ENCODE measurements at regions not wholly inside any gene's neighbourhood (a gene's known extent, or its start where the extent isn't known, plus 50 kb on each side); places are given as distances from the start of the nearest gene placed in this dataset.
A peak's percentile ranks its signal among the peaks of the same experiment; 100 is the strongest.

DNA sequence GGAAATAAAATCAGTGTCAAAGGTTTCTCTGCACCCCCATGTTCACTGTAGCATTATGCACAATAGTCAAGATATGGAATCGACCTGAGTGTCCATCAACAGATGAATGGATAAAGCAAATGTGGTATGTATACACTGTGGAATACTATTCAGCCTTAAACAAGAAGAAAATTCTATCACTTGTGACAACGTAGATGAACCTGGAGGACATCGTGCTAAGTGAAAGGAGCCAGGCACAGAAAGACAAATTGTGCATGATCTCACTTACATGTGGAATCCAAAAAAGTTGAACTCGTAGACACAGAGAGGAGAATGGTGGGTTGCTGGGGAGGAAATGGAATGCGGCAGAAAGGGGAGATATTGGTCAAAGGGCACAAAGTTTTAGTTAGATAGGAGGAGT is 136.3 kb upstream of the ESR1 start:
- POLR2A ChIA-PET (ENCODE audit: low non-redundant PET): no interaction called here
- CTCF ChIA-PET: no interaction called here
- no peak for DNase-seq (ENCODE audit: low spot score)
- TF ChIP-seq, protein P1, sequence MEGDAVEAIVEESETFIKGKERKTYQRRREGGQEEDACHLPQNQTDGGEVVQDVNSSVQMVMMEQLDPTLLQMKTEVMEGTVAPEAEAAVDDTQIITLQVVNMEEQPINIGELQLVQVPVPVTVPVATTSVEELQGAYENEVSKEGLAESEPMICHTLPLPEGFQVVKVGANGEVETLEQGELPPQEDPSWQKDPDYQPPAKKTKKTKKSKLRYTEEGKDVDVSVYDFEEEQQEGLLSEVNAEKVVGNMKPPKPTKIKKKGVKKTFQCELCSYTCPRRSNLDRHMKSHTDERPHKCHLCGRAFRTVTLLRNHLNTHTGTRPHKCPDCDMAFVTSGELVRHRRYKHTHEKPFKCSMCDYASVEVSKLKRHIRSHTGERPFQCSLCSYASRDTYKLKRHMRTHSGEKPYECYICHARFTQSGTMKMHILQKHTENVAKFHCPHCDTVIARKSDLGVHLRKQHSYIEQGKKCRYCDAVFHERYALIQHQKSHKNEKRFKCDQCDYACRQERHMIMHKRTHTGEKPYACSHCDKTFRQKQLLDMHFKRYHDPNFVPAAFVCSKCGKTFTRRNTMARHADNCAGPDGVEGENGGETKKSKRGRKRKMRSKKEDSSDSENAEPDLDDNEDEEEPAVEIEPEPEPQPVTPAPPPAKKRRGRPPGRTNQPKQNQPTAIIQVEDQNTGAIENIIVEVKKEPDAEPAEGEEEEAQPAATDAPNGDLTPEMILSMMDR (conservative IDR thresholded peaks at IDR 0.05; ENCODE audit: low read depth): no peak
- H3K27ac ChIP-seq: no peak overlapping the region

DNA sequence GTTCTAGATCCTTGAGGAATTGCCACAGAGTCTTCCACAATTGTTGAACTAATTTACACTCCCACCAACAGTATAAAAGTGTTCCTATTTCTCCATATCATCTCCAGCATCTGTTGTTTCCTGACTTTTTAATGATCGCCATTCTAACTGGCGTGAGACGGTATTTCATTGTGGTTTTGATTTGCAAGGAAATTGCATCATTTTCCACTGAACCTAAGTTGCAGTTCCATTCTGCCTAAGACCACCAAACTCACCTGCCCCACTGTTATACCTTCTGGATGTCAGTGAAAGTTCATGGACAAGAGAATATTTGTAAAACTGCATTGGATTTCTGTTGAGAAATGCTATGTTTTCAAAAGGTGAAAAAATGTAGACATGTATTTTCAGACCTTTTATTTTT is 132.9 kb upstream of the ESR1 start:
- CTCF ChIA-PET: interaction anchor here (0.7 to 0.8 kb wide), 2 partner anchors 88 to 161 kb away, joined by 4 to 5 read pairs; no protein-coding TSS in a partner anchor
- DNase-seq (ENCODE audit: low spot score): no peak
- TF ChIP-seq, protein P1 (conservative IDR thresholded peaks at IDR 0.05; ENCODE audit: low read depth): no peak
- H3K27ac ChIP-seq: no peak overlapping the region
- POLR2A ChIA-PET (ENCODE audit: low non-redundant PET): interaction anchor here (0.5 kb wide), 1 partner anchor 225 kb away, joined by 5 read pairs; no protein-coding TSS in a partner anchor

DNA sequence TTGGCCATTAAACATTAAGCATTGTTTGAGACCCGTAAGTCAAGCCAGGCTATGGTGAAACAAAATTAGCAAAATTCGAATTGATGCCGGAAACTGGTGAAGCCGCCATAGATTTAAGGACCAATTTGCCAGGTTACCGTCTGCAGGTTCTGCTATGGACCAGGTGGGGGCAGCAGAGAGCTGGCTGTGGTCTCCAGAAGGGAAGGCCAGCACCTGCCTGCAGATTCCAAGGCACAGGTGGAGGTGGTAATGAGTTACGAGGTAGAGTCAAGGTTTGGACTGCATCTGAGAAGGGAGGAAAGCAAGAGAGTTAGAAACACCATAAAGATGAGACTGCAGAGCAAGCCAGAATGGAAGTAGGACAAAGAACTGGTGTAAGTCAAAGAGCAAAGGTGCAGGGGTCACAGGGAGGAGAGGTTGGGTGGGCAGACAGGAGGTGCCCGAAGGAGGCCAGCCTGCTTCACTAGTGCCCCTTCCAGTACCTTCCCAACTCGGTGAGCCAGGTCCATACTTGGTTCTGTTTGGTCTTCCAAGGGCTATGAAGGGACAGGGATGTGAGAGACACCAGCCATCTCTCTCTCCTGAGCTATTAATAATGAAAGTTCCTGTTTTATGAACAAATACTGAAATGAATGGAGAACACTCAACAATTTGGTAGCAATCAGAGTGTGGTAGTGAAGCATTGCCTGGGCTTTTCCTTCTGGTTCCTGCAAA is 131.6 kb upstream of the ESR1 start:
- CTCF ChIA-PET: interaction anchor here (0.6 to 0.8 kb wide), 3 partner anchors 11 to 455 kb away, joined by 3 to 4 read pairs (median 3); no protein-coding TSS in a partner anchor
- peak; percentile 71 for DNase-seq (ENCODE audit: low spot score)
- H3K27ac ChIP-seq: no peak overlapping the region
- POLR2A ChIA-PET (ENCODE audit: low non-redundant PET): no interaction called here
- TF ChIP-seq, protein P1 (conservative IDR thresholded peaks at IDR 0.05; ENCODE audit: low read depth): peak; percentile 80

DNA sequence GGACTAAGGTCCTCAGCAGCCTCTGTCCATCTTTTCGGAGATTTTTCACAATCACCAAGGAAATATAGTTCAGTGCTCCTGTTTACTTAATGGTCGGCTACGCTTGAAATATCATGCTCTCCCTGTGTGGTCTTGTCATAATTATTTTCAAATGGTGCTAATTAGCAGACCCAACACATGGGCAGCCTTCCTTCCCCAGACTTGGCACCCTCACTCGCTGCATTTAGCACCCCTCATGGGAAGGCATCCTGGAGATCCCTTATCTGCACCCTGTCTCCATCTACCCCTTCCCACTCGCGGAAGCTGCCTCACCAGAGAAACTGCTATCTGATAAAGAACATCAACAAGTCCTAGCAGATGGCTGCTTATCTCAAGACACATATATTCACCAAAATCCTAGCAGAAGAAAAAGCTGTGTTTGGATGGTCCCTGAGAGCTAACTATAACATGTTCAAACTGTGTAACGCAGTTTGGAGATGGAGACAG is 131.0 kb upstream of the ESR1 start:
- TF ChIP-seq, protein P1 (conservative IDR thresholded peaks at IDR 0.05; ENCODE audit: low read depth): no peak
- DNase-seq (ENCODE audit: low spot score): no peak
- POLR2A ChIA-PET (ENCODE audit: low non-redundant PET): no interaction called here
- CTCF ChIA-PET: interaction anchor here (0.7 to 0.8 kb wide), 2 partner anchors 10 to 455 kb away, joined by 3 read pairs; no protein-coding TSS in a partner anchor
- no peak overlapping the region for H3K27ac ChIP-seq

DNA sequence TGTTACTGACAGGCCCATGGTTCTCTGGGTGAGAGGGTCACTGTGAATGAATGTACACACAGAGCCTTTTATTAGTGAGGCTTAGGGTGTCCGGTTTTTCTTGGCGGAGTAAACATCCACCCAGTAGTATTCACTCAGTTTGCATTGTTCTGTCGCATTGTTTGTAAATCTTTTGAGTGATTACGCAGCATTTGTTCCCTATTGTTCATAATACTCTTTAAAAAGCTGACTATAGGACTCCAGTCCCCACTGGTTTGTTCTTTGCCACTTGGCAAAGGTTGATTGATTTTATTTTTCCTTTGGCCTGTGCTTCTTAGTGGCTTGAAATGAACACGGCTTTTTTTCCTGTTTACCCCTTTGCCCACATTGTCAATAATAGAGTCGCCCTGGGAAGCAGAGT is 130.1 kb upstream of the ESR1 start:
- ChIA-PET CTCF (no interaction called here), POLR2A (ENCODE audit: low non-redundant PET) (no interaction called here)
- TF ChIP-seq, protein P1 (conservative IDR thresholded peaks at IDR 0.05; ENCODE audit: low read depth): no peak
- H3K27ac ChIP-seq: no peak overlapping the region
- no peak for DNase-seq (ENCODE audit: low spot score)

DNA sequence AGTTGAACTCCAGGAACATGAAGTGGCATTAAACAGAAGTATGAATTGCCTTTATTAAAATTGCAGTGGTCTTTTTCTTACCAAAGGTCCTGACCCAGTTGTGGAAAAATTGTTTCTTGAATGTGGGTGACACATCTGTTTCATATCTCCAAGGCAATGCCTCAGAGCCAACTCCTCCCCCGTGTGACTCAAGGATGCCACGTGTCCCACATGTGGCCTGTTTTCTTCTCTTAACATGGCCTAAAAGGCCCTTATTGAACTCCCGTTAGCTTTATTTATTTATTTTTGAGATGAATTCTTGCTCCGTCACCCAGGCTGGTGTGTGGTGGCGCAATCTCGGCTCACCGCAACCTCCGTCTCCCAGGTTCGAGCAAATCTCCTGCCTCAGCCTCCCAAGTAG is 128.4 kb upstream of the ESR1 start:
- TF ChIP-seq, protein P1 (conservative IDR thresholded peaks at IDR 0.05; ENCODE audit: low read depth): no peak
- POLR2A ChIA-PET (ENCODE audit: low non-redundant PET): no interaction called here
- no peak for DNase-seq (ENCODE audit: low spot score)
- CTCF ChIA-PET: interaction anchor here (0.7 kb wide), 1 partner anchor 451 kb away, joined by 5 read pairs; no protein-coding TSS in a partner anchor
- H3K27ac ChIP-seq: no peak overlapping the region
